OCI-LY1 (cell line): ENCODE measurements at regions not wholly inside any gene's neighbourhood (a gene's known extent, or its start where the extent isn't known, plus 50 kb on each side); places are given as distances from the start of the nearest gene placed in this dataset.
"Not testable (repeated sequence)": the region's sequence is repeated elsewhere in the genome, so short reads cannot be mapped to it uniquely, and the experiment has no call there.

ENCODE experiments used
- H2AFZ ChIP-seq: fragments of 200-600 bp; sonication (generic), shearing (Covaris generic); 2 replicates; pipeline ENCODE4 v1.6.0; 2014; ENCODE audit warnings: antibody characterized with exemption, mild to moderate bottlenecking, low read length
- H3F3A ChIP-seq: fragments of 200-600 bp; sonication (generic), shearing (Covaris generic); 2 replicates; pipeline ENCODE4 v1.6.0; 2014; ENCODE audit warnings: mild to moderate bottlenecking, antibody characterized with exemption, low read length, moderate library complexity; ENCODE audit not compliant: insufficient read depth
- H3K27ac ChIP-seq: fragments of 200-600 bp; sonication (generic); 2 replicates; pipeline ENCODE4 v1.5.1; 2014; ENCODE audit warnings: low read length, mixed run types, mild to moderate bottlenecking, low read depth; ENCODE audit not compliant: poor library complexity, severe bottlenecking
- H3K27me3 ChIP-seq: fragments of 200-600 bp; sonication (generic); 2 replicates; pipeline ENCODE4 v1.6.0; 2014; ENCODE audit warnings: antibody characterized with exemption, mild to moderate bottlenecking, low read length, moderate library complexity; ENCODE audit not compliant: insufficient read depth
- H3K36me3 ChIP-seq: fragments of 200-600 bp; sonication (generic); 2 replicates; pipeline ENCODE4 v1.6.1; 2014; ENCODE audit warnings: mild to moderate bottlenecking, antibody characterized with exemption, low read length, moderate library complexity, mixed read lengths; ENCODE audit not compliant: insufficient read depth
- H3K4me1 ChIP-seq: fragments of 200-600 bp; sonication (generic); 2 replicates; pipeline ENCODE4 v1.5.1; 2014; ENCODE audit warnings: mild to moderate bottlenecking, low read length, moderate library complexity; ENCODE audit not compliant: insufficient read depth, severe bottlenecking
- H3K4me2 ChIP-seq: fragments of 200-600 bp; sonication (generic), shearing (Covaris generic); 2 replicates; pipeline ENCODE4 v1.6.1; 2014; ENCODE audit warnings: low read length
- H3K4me3 ChIP-seq: fragments of 200-600 bp; sonication (generic); 2 replicates; pipeline ENCODE4 v1.5.1; 2014; ENCODE audit warnings: low read length, low read depth, mild to moderate bottlenecking, mixed read lengths; ENCODE audit not compliant: poor library complexity, severe bottlenecking
- H3K79me2 ChIP-seq: fragments of 200-600 bp; shearing (Covaris generic); 2 replicates; pipeline ENCODE4 v1.6.1; 2016; ENCODE audit warnings: mixed run types, low read length, mixed read lengths; ENCODE audit not compliant: insufficient read depth
- H3K9ac ChIP-seq: fragments of 200-600 bp; sonication (generic), shearing (Covaris generic); 2 replicates; pipeline ENCODE4 v1.6.1; 2014; ENCODE audit warnings: mild to moderate bottlenecking, low read length, mixed read lengths
- H3K9me2 ChIP-seq: fragments of 200-600 bp; sonication (generic), shearing (Covaris generic); 2 replicates; pipeline ENCODE4 v1.6.1; 2014; ENCODE audit warnings: low read depth, mild to moderate bottlenecking, low read length, mixed read lengths
- H3K9me3 ChIP-seq: fragments of 200-600 bp; shearing (Covaris generic); 2 replicates; pipeline ENCODE4 v1.6.1; 2014; ENCODE audit warnings: low read length, mixed read lengths
- H4K20me1 ChIP-seq: fragments of 200-600 bp; sonication (generic), shearing (Covaris generic); 2 replicates; pipeline ENCODE4 v1.6.0; 2016; ENCODE audit warnings: mild to moderate bottlenecking, low read length; ENCODE audit not compliant: insufficient read depth
- CTCF ChIP-seq: fragments of 200-600 bp; sonication (generic), shearing (Covaris generic); IDR thresholded peaks from 2 replicates; pipeline ENCODE4 v1.5.1; 2017; ENCODE audit warnings: mild to moderate bottlenecking, antibody characterized with exemption, low read length, moderate library complexity, mixed read lengths
- EZH2 ChIP-seq: fragments of 200-600 bp; sonication (generic), shearing (Covaris generic); IDR thresholded peaks from 2 replicates; pipeline ENCODE4 v1.8.0; 2017; ENCODE audit warnings: borderline replicate concordance, mixed run types, mild to moderate bottlenecking, antibody characterized with exemption, low read length, moderate library complexity, mixed read lengths

DNA sequence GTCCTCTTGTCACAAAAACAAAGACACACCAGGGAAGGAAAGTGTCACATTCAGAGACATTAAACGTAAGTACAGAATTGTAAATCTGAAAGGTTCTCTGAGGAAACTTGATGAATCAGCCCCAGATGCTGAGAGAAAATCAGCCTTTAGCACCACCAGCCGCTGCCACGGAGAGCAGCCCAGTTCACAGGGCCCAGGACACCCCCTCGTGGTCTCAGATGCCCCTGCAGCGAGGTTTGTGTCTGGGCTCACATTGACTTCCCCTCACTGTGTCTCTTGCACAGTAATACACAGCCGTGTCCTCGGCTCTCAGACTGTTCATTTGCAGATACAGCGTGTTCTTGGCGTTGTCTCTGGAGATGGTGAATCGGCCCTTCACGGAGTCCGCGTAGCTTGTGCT lies 1283.8 kb downstream of the TMEM121 start:
- not testable (repeated sequence) for H3K9ac ChIP-seq, H2AFZ ChIP-seq, H3K27me3 ChIP-seq, H4K20me1 ChIP-seq, H3K9me3 ChIP-seq, H3F3A ChIP-seq, H3K79me2 ChIP-seq, H3K36me3 ChIP-seq, H3K27ac ChIP-seq, H3K4me3 ChIP-seq, H3K9me2 ChIP-seq
- H3K4me1 ChIP-seq: peaks cover 34% of the 10 kb centered on the region
- peak overlapping the region; percentile 33; the same call in 1 of the 2 replicates for H3K4me2 ChIP-seq
- TF ChIP-seq CTCF: peak; percentile 61

DNA sequence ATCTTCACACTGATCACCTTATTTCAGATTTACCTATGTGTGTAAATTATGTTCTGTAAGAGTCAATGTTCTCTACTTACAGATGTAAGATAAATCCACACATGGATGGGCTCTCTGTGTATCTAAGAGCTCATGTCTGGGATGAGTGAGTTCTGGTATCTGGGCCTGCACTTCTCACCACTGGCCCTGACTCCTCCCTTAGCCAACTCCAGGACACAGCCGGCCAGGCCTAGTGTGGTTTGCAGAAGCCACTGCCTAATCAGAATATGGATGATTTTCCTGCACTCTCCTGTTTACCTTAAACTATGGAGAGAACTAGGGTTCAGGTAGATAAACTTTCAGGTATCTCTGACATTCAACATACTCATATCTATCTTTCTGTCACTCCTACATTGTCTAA lies 1284.8 kb downstream of the TMEM121 start:
- Histone ChIP-seq H3K9ac (no peak overlapping the region), H4K20me1 (no peaks in the 10 kb centered on the region), H3K4me2 (no peak overlapping the region; the same call in 1 of the 2 replicates), H3K9me3 (no peaks in the 10 kb centered on the region), H3K27ac (peak overlapping the region; percentile 14), H3K79me2 (no peaks in the 10 kb centered on the region), H3K4me3 (no peak overlapping the region), H3K36me3 (no peaks in the 10 kb centered on the region), H3K27me3 (no peaks in the 10 kb centered on the region), H3F3A (no peaks in the 10 kb centered on the region), H3K9me2 (no peaks in the 10 kb centered on the region), H3K4me1 (peaks cover 35% of the 10 kb centered on the region), H2AFZ (no peak overlapping the region)
- TF ChIP-seq EZH2 (no peak), CTCF (no peak)

- H4K20me1 ChIP-seq: no peaks in the 10 kb centered on the region
- H3K27ac ChIP-seq: no peak overlapping the region
- peaks cover 3% of the 10 kb centered on the region; the same call in 1 of the 2 replicates for H3K9me3 ChIP-seq
- no peaks in the 10 kb centered on the region for H3K9me2 ChIP-seq
- no peaks in the 10 kb centered on the region for H3K27me3 ChIP-seq
- no peak overlapping the region for H3K4me3 ChIP-seq
- H3K4me1 ChIP-seq: peaks cover 35% of the 10 kb centered on the region
- H3K79me2 ChIP-seq: no peaks in the 10 kb centered on the region
- H3F3A ChIP-seq: no peaks in the 10 kb centered on the region
- H3K36me3 ChIP-seq: no peaks in the 10 kb centered on the region
- H2AFZ ChIP-seq: peak overlapping the region; percentile 60; the same call in 1 of the 2 replicates
- no peak overlapping the region for H3K4me2 ChIP-seq
- H3K9ac ChIP-seq: no peak overlapping the region
- no peak for TF ChIP-seq EZH2
- TF ChIP-seq CTCF: no peak
Measured at GRCh38 chr14:106812788-106813476, 1286.5 kb downstream of the TMEM121 start.
